Endothelial cell of umbilical vein (primary cell): ENCODE measurements at regions not wholly inside any gene's neighbourhood (a gene's known extent, or its start where the extent isn't known, plus 50 kb on each side); places are given as distances from the start of the nearest gene placed in this dataset.

ENCODE experiments used
- BruUV-seq: library from RNA; stranded (reverse); fragments of 400-500 nt; replicated peaks from 2 replicates; lab custom pipeline; 2021; lab: Mats Ljungman, UMichigan
- CTCF ChIA-PET: fragments of 300-600, 350-600 bp; sonication (Branson Sonifier 250); formaldehyde crosslinking; loops from one replicate; lab custom pipeline; 2021; ENCODE audit warnings: antibody characterized with exemption, inconsistent platforms; lab: Charles Lee
- POLR2A ChIA-PET: fragments of 300-600, 350-600 bp; sonication (Branson Sonifier 250); formaldehyde crosslinking; loops from one replicate; lab custom pipeline; 2021; ENCODE audit warnings: antibody characterized with exemption, inconsistent platforms; lab: Charles Lee
- DNase-seq: peaks from one replicate; pipeline ENCODE4 v3.0.0-alpha.2; 2011; ENCODE audit warnings: low read depth, low spot score
- FAIRE-seq: peaks from 2 replicates; lab custom pipeline; 2011; peaks lifted over from hg19 to GRCh38; lab: Jason Lieb, UNC
- H2AFZ ChIP-seq: 2 replicates; pipeline ENCODE4 v1.6.0; 2012; ENCODE audit warnings: low read depth, low read length, control low read depth, inconsistent platforms
- H3K27ac ChIP-seq: 2 replicates; pipeline ENCODE4 v1.5.1; 2011; ENCODE audit warnings: low read depth, mild to moderate bottlenecking, control low read depth, low read length, moderate library complexity; ENCODE audit not compliant: insufficient read depth
- H3K27me3 ChIP-seq, 2 experiments: 2 replicates each; pipeline versions ENCODE4 v1.6.0 to v1.6.1; 2011; ENCODE audit warnings: low read length in 2 of 2, mixed read lengths in 1 of 2; ENCODE audit not compliant: control insufficient read depth in 2 of 2, insufficient read depth in 2 of 2
- H3K36me3 ChIP-seq, 2 experiments: 2 replicates in 1 of 2; 3 replicates in 1 of 2; pipeline ENCODE4 v1.5.1; 2011; ENCODE audit warnings: low read length in 2 of 2, mild to moderate bottlenecking in 1 of 2, moderate library complexity in 1 of 2; ENCODE audit not compliant: control insufficient read depth in 2 of 2, insufficient read depth in 2 of 2; ENCODE audit errors: extremely low read depth in 1 of 2
- H3K4me1 ChIP-seq: 3 replicates; pipeline ENCODE4 v1.5.1; 2011; ENCODE audit warnings: mild to moderate bottlenecking, low read length; ENCODE audit not compliant: control insufficient read depth, insufficient read depth; ENCODE audit errors: extremely low read depth
- H3K4me2 ChIP-seq: 2 replicates; pipeline ENCODE4 v1.6.1; 2011; ENCODE audit warnings: low read length, control low read depth, mixed read lengths; ENCODE audit not compliant: insufficient read depth
- H3K4me3 ChIP-seq, 3 experiments: fragments of 200-600 bp in 1 of 3; sonication (generic), shearing (Covaris generic) in 1 of 3; replicated peaks in 1 of 3; 2 replicates each; pipeline ENCODE4 v1.5.1; 2011 to 2016; ENCODE audit warnings: control low read depth in 3 of 3, low read length in 3 of 3, mild to moderate bottlenecking in 2 of 3, inconsistent platforms in 1 of 3, low read depth in 1 of 3, moderate library complexity in 1 of 3; ENCODE audit not compliant: insufficient read depth in 1 of 3
- H3K79me2 ChIP-seq: 2 replicates; pipeline ENCODE4 v1.6.0; 2012; ENCODE audit warnings: low read length, inconsistent platforms; ENCODE audit not compliant: control insufficient read depth, insufficient read depth
- H3K9ac ChIP-seq: replicated peaks from 2 replicates; pipeline ENCODE3; 2011; ENCODE audit warnings: low read length, control low read depth; ENCODE audit not compliant: insufficient read depth; ENCODE audit errors: extremely low read depth
- H3K9me1 ChIP-seq: replicated peaks from 3 replicates; pipeline ENCODE4 v1.6.0; 2011; ENCODE audit warnings: mild to moderate bottlenecking, low read length; ENCODE audit not compliant: control insufficient read depth, insufficient read depth; ENCODE audit errors: extremely low read depth
- H3K9me3 ChIP-seq: replicated peaks from 2 replicates; pipeline ENCODE4 v1.5.1; 2012; ENCODE audit warnings: low read length, inconsistent platforms; ENCODE audit not compliant: control insufficient read depth, insufficient read depth
- H4K20me1 ChIP-seq: replicated peaks from 2 replicates; pipeline ENCODE3; 2011; ENCODE audit warnings: mild to moderate bottlenecking, low read length; ENCODE audit not compliant: control insufficient read depth, insufficient read depth; ENCODE audit errors: extremely low read depth
- CTCF ChIP-seq, 2 donors: IDR thresholded peaks; 1 replicate in 1 of 2; 2 replicates in 1 of 2; pipeline ENCODE4 v1.5.1; 2011; ENCODE audit warnings: low read length in 2 of 2, mild to moderate bottlenecking in 2 of 2, moderate library complexity in 2 of 2, control low read depth in 1 of 2, inconsistent platforms in 1 of 2, low read depth in 1 of 2; ENCODE audit not compliant: insufficient read depth in 1 of 2; ENCODE audit errors: extremely low read depth in 1 of 2
- EZH2 ChIP-seq: IDR thresholded peaks from 2 replicates; pipeline ENCODE4 v1.6.1; 2012; ENCODE audit warnings: borderline replicate concordance, low read depth, mild to moderate bottlenecking, moderate library complexity, low read length, inconsistent platforms; ENCODE audit not compliant: severe bottlenecking
- FOS ChIP-seq: IDR thresholded peaks from 2 replicates; pipeline ENCODE4 v1.6.1; 2011; ENCODE audit warnings: mild to moderate bottlenecking, low read length, moderate library complexity, borderline replicate concordance; ENCODE audit not compliant: insufficient read depth
- GATA2 ChIP-seq: IDR thresholded peaks from 2 replicates; pipeline ENCODE4 v1.7.0; 2011; ENCODE audit warnings: low read depth, mild to moderate bottlenecking, moderate library complexity, mixed read lengths, low read length; ENCODE audit not compliant: insufficient read length, insufficient read depth
- JUN ChIP-seq: IDR thresholded peaks from 2 replicates; pipeline ENCODE4 v1.6.1; 2011; ENCODE audit warnings: borderline replicate concordance, low read depth; ENCODE audit not compliant: insufficient read length, insufficient read depth
- MAX ChIP-seq: IDR thresholded peaks from 2 replicates; pipeline ENCODE4 v1.6.1; 2011; ENCODE audit not compliant: insufficient read depth, insufficient read length
- MYC ChIP-seq: IDR thresholded peaks from one replicate; pipeline ENCODE4 v1.6.1; 2011; ENCODE audit warnings: mild to moderate bottlenecking, low read depth, low read length
- POLR2A ChIP-seq: IDR thresholded peaks from 2 replicates; pipeline ENCODE4 v1.6.1; 2012; ENCODE audit warnings: low read depth, mild to moderate bottlenecking, control low read depth, low read length
- POLR2AphosphoS5 ChIP-seq: IDR thresholded peaks from 2 replicates; pipeline ENCODE4 v1.6.1; 2012; ENCODE audit warnings: low read depth, mild to moderate bottlenecking, control low read depth, low read length, moderate library complexity; ENCODE audit not compliant: insufficient read depth
- dilution Hi-C: fragments of 300-500 bp; cut with MboI; formaldehyde crosslinking; loops from one replicate; pipeline ENCODE4 v1.15.0; 2019; ENCODE audit warnings: low sequenced_read_pairs; ENCODE audit not compliant: extremely low pct_ligation_motif_present
- intact Hi-C: fragments of 100-400 bp; cut with micrococcal nuclease; formaldehyde crosslinking; loops from one replicate; pipeline ENCODE4 v1.10.0; 2022

DNA sequence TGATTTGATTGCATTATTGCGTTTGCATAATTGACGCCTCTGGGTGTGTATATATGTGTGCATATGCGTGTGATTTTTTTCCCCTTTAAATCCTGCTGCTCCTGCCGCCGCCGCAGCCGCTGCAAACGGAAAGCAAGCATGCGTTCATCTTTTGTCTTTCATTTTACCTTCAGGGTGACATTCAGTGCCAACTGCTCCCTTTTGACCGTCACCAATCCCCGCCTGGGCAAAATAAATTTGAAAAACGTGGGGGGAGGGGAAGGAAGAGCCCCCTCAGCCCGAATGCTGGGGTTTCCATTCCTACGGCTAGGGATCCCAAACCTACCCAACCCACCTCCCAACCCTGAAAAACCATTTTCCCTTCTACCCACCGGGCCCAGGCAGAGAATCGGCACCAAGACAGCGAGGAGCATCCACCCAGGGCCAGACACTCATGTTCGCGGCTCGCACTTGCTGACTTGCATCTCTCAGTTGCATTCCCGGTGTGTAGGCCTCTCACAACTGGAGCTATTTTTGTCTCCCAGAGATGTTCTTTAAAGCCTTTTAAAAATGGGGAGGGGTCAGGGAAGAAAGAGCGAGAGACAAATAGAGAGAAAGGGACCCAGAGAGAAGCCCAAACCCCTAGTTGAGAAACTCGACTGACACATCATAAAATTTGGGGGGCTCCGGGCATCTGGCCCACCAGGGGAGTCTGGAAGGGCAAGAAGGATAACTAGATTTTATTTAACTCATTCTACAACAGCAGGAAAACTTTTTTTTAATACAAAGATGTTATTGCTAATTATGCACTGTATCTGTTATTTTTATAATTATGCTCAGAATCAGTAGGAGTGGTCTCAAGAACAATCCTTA lies 367.1 kb upstream of the ESRRG start:
- intact Hi-C loops: no loop called here
- Histone ChIP-seq H3K4me1 (no peaks in the 10 kb centered on the region), H3K27me3 (no peaks in the 10 kb centered on the region), H3K27ac (no peak overlapping the region), H4K20me1 (no peaks in the 10 kb centered on the region), H3K4me2 (no peak overlapping the region), H3K4me3 (no peak overlapping the region), H2AFZ (no peak overlapping the region), H3K9me3 (no peaks in the 10 kb centered on the region), H3K9me1 (no peaks in the 10 kb centered on the region), H3K9ac (no peak overlapping the region), H3K36me3 (no peaks in the 10 kb centered on the region), H3K79me2 (no peaks in the 10 kb centered on the region)
- dilution Hi-C loops: no loop called here
- FAIRE-seq (no peak), DNase-seq (no peak)
- POLR2A ChIA-PET: no interaction called here
- CTCF ChIA-PET: no interaction called here
- BruUV-seq: no TSS peak
- TF ChIP-seq POLR2AphosphoS5: no peak
- TF ChIP-seq JUN: no peak
- no peak for TF ChIP-seq CTCF (IDR thresholded peaks at IDR 0.05; ENCODE audit: extremely low read depth in 1 of 2, insufficient read depth in 1 of 2, low read depth in 1 of 2, low read length in 2 of 2)
- TF ChIP-seq POLR2A: no peak
- TF ChIP-seq FOS: no peak
- TF ChIP-seq MAX: no peak
- TF ChIP-seq MYC: no peak
- no peak for TF ChIP-seq GATA2
- no peak for TF ChIP-seq EZH2
